HG03108 (cell line): ENCODE measurements at regions not wholly inside any gene's neighbourhood (a gene's known extent, or its start where the extent isn't known, plus 50 kb on each side); places are given as distances from the start of the nearest gene placed in this dataset.
"Not testable (repeated sequence)": the region's sequence is repeated elsewhere in the genome, so short reads cannot be mapped to it uniquely, and the experiment has no call there.

ENCODE experiments used
- ATAC-seq: cut with Tn5 transposase; IDR thresholded peaks from one replicate; pipeline ENCODE4 v1.9.1; 2021; ENCODE audit warnings: moderate library complexity; ENCODE audit not compliant: unreplicated experiment

DNA sequence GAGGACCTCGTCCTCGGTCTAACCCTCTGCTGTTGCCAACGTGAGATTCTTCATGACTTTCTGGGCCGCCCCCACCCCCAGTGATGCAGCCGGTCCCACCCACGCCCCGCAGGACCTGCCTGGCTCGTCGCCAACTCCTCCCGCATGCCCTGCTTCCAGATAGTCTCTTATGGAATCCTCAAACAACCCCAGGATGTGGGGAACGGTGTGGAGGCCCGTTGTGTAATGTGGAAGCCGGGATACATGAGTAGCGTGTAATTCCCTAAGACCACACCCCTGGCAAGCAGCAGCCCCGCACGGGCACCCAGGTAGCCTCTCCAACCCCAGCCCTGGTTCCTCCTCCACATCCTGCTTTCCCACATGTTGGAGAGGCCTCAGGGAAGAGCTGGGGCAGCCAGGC is 275.9 kb downstream of the C16orf95 start:
- ATAC-seq = no peak

GRCh38 chr16:87042551-87043230 is 274.5 kb downstream of the C16orf95 start:
- ATAC-seq = no peak

DNA sequence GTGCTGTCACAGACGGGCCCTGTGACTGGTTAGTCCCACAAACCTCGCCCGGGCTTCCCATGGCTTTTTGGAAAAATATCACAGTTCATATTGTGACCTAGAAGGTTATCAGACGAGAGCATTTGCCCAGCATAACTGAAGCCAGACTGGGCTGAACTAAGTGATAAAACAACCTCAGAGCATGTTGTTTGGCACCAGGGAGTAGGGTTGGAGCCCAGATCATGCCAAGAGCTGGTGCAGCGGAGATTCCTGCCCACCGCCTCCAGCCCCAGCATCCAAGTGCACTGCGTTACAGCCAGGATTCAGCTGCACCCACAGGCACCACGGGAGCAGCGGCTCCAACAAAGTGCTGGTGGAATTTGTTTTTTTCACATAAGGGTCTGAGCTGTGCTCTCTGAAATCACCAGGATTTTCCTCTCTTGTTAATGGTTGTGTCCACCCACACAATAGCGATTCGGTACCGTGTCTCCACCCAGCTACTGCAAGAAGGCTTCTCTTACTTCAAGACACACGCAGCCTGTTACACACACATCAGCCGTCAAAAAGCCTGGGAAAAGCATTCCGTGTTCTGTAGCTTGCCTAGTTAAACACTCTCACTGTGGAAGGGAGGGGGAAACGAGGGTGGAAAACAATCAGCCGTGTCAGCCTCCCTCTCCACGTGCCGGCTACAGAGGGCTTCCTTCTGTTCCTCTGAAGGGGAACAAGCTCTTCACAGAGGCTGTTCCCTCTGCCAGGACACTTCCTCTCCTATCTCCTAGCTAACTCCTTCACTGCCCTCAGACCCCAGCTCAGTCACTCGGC is 273.8 kb downstream of the C16orf95 start:
- no peak for ATAC-seq

- no peak for ATAC-seq
These were observed 273.2 kb downstream of the C16orf95 start for GRCh38 chr16:87044032-87044382.

DNA sequence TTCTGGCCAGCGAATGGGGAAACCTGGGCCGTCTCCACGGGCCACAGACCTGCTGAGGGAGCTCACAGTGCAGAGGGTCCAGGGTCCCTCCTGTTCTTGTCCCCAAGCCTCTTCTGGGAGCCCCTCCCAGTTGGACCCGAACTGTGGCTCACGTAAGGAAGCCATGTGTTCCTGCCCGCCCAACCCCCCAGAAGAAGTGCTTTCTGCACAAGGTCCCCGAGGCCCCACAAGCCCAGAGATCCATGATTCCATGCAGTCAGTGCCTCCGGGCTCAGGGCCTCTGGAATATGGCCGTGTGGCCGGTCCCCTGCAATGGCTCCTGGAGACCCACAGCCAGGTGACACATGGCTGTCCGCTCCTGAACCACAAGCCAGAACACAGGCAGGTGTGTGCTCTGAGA is 272.4 kb downstream of the C16orf95 start:
- ATAC-seq = no peak

- no peak for ATAC-seq
These were observed 271.6 kb downstream of the C16orf95 start for GRCh38 chr16:87045466-87046216.

DNA sequence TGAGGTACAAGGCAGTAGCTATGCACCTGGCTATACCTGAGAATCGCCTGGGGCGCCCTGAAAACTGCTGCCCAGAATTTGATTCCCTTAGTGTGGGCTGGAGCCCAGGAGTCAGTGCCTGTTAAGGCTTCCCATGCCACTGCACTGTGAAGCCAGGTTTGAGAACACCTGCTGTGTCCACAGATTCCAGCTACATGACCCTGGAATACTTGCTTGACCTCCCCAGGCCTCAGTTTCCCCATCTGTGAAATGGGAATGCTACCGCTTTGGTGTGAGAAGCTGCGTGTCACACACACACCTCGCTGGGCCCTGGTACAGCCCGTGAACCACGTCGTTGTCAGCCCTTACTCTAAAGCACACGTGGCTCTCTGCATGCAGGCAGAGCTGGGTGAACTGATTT is 271.0 kb downstream of the C16orf95 start:
- ATAC-seq = no peak

DNA sequence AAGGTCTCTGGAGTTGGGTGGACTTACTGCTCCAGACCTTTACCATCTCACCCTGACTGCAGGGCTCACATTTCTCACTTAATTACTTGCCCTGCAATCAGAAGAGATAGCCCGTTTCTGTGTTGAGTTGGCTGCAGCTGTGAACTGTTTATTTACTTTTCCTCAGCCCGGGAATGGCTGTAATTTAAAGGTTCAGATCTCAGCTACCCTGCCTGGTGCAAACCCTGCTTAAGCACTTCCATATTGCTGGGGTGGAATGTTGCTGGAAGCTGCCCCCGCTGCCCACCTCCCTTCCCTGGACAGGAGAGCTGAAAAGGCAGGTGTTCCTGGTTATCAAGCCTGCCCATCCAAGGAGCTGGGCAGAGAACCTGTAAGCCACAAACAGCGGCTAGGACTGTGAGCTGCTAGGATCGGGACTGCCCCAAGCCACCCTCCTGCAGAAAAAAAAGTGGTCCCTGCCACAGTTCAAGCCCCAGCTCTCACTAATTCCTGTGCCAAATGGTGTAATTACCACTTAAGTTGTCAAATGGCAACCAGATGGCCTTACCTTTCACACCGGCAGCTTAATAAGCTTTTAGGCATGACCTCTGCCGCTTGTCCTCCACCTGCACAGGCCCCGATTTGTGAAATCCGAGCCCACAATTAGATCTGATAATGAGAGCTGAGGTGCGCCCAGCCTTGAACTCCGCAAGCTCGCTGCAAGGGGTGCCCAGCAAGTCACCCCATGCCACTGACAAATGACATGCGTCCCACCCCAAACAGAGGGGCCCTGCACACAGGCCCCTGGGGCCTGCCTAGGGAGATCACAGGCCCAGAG is 269.8 kb downstream of the C16orf95 start:
- ATAC-seq = no peak

GRCh38 chr16:87048038-87048729 is 269.0 kb downstream of the C16orf95 start:
- ATAC-seq = no peak

GRCh38 chr16:87048730-87049115 is 268.5 kb downstream of the C16orf95 start:
- ATAC-seq = no peak

- not testable (repeated sequence) for ATAC-seq
These were observed 268.0 kb downstream of the C16orf95 start for GRCh38 chr16:87049216-87049615.

GRCh38 chr16:87050142-87050541 is 267.1 kb downstream of the C16orf95 start:
- no peak for ATAC-seq

DNA sequence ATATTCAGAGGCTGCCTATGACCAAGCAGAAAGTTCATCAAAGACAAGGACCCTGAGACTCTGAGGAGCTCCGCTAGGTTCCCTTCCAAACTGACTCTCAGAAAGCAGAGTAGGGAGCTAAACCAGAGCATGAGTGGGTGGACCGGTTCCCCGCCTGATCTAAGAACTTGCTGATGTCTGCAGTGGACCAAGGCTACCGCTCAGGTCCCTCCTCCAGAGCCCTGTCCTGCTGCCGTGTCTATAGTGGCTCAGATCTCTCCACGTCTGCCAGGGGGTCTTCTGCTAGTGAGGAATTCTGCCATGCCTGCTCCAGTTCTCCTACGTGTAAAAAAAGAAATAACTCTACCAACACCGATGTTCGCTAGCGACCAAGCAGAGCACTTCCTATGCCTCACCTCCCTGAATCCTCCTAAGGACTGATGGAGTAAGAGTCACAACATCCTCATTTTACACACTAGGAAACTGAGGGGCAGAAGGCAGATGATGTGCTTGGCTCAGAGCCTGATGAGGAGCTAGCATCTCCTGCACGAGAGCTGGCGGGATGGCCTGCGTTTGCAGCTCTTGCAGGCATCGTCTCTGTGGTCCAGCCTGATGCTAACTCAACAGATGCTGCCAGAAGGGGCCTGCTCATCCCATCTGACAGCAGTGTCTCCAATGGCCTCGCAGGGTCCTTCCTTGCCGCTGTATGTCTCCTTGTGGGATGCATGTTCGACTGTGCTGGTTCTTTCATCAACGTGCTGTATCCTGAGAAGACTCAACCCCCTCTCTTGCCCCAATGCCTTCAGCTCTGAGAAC is 265.5 kb downstream of the C16orf95 start:
- no peak for ATAC-seq

DNA sequence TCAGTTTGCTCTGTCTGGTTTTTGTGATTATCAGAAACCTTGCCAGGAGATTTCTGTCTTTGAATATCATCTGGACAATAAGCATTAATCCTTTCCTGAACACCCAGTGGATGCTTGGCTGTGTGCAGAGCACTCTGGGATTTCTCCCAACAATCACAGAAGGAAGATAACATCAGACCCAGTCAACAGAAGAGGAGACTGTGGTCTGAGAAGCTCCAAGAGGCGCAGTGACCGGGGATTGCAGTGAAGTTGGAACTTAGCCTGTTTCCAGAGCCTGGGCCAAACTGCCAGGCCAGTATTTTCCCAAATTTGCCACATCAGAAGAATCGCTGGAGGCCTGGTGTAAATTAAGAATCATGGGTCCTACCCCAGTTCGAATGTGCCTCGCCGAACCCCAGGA is 264.7 kb downstream of the C16orf95 start:
- no peak for ATAC-seq

DNA sequence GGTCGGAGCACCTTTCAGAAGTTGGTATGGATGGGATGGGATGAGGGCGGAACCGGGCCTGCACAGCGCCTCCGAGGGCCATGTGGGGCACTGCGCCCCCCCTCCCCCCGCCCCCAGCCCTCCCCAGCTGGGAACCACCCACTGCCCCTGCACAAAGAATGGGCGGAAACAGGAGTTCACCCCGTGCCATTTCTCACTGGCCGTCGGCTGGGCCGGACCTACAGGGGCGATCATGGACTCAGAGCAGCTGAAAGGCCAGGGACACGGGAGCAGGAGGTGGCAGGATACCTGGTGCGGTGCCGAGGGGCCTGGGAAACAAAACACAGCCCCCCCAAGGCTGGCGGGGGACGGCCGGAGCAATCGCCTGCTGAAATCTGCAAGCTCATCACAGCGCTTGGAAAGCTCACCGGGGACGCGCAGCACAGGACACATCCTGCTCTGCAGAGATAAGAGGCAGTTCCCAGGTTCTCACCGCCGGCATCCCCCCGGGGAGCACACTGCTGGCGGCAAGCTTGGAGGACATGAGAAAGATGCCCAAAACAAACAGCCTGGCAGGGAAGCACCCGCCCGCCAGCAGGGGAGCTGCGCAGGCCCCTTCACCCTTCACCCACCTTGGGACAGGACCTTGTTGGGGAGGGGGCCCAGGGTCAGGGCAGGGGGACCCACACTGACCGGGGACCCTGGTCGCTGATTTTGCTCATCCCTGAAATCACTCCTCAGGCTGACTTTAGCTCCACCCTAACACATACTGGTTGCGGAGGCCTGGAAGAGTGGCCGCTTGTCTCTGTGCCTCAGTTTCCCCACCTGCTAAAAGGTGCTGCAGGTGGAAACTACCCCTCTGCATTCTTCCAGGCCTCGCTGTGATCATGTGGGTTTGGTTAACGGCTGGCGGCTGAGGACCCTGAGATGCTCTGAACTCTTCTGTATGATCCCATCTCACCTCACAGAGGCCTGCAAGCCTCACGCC is 263.9 kb downstream of the C16orf95 start:
- no peak for ATAC-seq

DNA sequence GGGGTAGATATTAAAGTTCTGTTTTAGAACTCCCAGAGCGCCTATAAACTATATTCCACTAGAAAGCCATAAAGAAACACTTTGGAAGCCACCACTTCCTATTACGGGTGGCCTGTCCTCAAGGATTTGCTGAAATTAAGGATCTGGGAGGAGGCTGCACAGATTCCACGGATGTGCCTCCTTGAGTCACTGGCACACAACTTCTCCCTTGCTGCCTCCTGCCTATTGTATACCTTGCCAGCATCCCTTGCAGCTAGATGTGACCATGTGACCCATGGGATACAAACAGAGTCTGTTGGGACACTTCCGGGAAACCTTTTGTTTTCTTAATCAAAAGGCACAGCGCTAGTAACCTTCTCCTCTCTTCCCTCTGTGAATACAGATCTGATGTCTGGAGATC is 263.0 kb downstream of the C16orf95 start:
- ATAC-seq = no peak

- no peak for ATAC-seq
These were observed 262.3 kb downstream of the C16orf95 start for GRCh38 chr16:87054856-87055255.

DNA sequence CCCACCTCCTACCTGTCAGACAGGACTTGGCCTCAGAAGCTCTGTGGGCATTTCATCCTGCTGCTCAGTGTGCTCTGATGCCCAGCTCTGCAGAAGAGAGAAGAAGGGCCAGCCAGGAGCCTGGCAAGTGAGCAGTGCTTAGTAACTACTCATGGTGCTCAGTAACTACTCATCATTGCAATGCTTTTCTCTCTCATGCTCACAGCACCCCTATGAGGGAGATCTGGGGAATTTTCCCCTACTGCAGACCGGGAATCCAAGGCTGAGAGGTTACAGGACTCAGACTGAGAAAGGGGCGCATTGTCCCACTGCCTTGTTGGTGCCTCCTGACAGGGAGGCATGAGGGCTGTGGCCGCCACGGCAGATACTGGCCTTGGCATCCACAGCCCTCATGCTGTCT is 261.1 kb downstream of the C16orf95 start:
- ATAC-seq = no peak

- no peak for ATAC-seq
These were observed 260.6 kb downstream of the C16orf95 start for GRCh38 chr16:87056551-87056950.
